Kidney (tissue), 13 donors: ENCODE measurements at regions not wholly inside any gene's neighbourhood (a gene's known extent, or its start where the extent isn't known, plus 50 kb on each side); places are given as distances from the start of the nearest gene placed in this dataset.

Source experiments
- DNase-seq, 5 donors: peaks; one replicate each; pipeline ENCODE4 v3.0.0-alpha.2; 2013 to 2020
- FAIRE-seq: peaks from 2 replicates; lab custom pipeline; 2012; peaks lifted over from hg19 to GRCh38; lab: Jason Lieb, UNC
- H3K27ac ChIP-seq, 2 donors: one replicate each; pipeline ENCODE4 v1.7.0; 2013; ENCODE audit warnings: low read depth in 2 of 2, low read length in 2 of 2, inconsistent platforms in 1 of 2
- H3K27me3 ChIP-seq: one replicate; pipeline ENCODE4 v1.7.1; 2013; ENCODE audit warnings: low read length, inconsistent platforms; ENCODE audit not compliant: control insufficient read depth, insufficient read depth
- H3K36me3 ChIP-seq, 3 donors: one replicate each; pipeline versions ENCODE4 v1.7.0 to v1.7.1; 2013; ENCODE audit warnings: low read length in 3 of 3, control low read depth in 1 of 3, inconsistent platforms in 1 of 3; ENCODE audit not compliant: insufficient read depth in 3 of 3, control insufficient read depth in 2 of 3
- H3K4me1 ChIP-seq, 3 donors: one replicate each; pipeline versions ENCODE4 v1.7.0 to v1.7.1; 2013; ENCODE audit warnings: low read length in 3 of 3, inconsistent platforms in 1 of 3, low read depth in 1 of 3; ENCODE audit not compliant: control insufficient read depth in 2 of 3, insufficient read depth in 2 of 3
- H3K4me3 ChIP-seq, 3 donors: one replicate each; pipeline versions ENCODE4 v1.7.0 to v1.8.1; 2013; ENCODE audit warnings: low read length in 3 of 3, control low read depth in 1 of 3, inconsistent platforms in 1 of 3
- H3K9ac ChIP-seq, 3 donors: one replicate each; pipeline versions ENCODE4 v1.7.0 to v1.7.1; 2013; ENCODE audit warnings: low read length in 3 of 3, control low read depth in 1 of 3, inconsistent platforms in 1 of 3
- H3K9me3 ChIP-seq, 3 donors: one replicate each; pipeline versions ENCODE4 v1.7.0 to v1.7.1; 2013; ENCODE audit warnings: low read length in 3 of 3, control low read depth in 1 of 3, inconsistent platforms in 1 of 3; ENCODE audit not compliant: control insufficient read depth in 2 of 3, insufficient read depth in 1 of 3
- CTCF ChIP-seq: IDR thresholded peaks from 3 replicates; pipeline ENCODE4 v1.5.1; 2012; ENCODE audit warnings: mild to moderate bottlenecking, moderate library complexity, borderline replicate concordance; ENCODE audit not compliant: insufficient read depth; ENCODE audit errors: extremely low read depth
- intact Hi-C: fragments of 100-400 bp; cut with DNase I; formaldehyde crosslinking; loops from one replicate; pipeline ENCODE4 v1.11.1; 2022
- donor health status: control.
- donor health status: control.
- donor health status: control.
- donor health status: control.
- donor health status: control.
- donor health status: DM: yes; HTN: yes; CAD: no.
- donor health status: Normal renal cell carcinoma (clear cell type).

GRCh38 chr2:185891403-185891802 is 152.8 kb downstream of the FSIP2 start:
- H3K4me1 ChIP-seq = no peaks in the 10 kb centered on the region
- no peaks in the 10 kb centered on the region for H3K36me3 ChIP-seq
- no peak overlapping the region for H3K9ac ChIP-seq
- FAIRE-seq (no peak), DNase-seq (no peak)
- no peak for TF ChIP-seq CTCF
- H3K27me3 ChIP-seq = no peaks in the 10 kb centered on the region
- intact Hi-C loops = no loop called here
- H3K27ac ChIP-seq = no peak overlapping the region
- H3K9me3 ChIP-seq = no peaks in the 10 kb centered on the region
- H3K4me3 ChIP-seq = no peak overlapping the region

- no peak for TF ChIP-seq CTCF
- no peak overlapping the region for H3K4me3 ChIP-seq
- no peak for FAIRE-seq
Measured at GRCh38 chr2:185891804-185892411, 153.3 kb downstream of the FSIP2 start.

GRCh38 chr2:185892484-185892883 is 153.9 kb downstream of the FSIP2 start:
- intact Hi-C loops = no loop called here
- no peak for FAIRE-seq

More at GRCh38 chr2:185891804-185892411, 153.3 kb downstream of the FSIP2 start:
- Histone ChIP-seq H3K4me1 (no peaks in the 10 kb centered on the region), H3K9me3 (no peaks in the 10 kb centered on the region), H3K36me3 (no peaks in the 10 kb centered on the region), H3K9ac (no peak overlapping the region), H3K27ac (no peak overlapping the region), H3K27me3 (no peaks in the 10 kb centered on the region)
- intact Hi-C loops = no loop called here
- no peak for DNase-seq

More at GRCh38 chr2:185892484-185892883, 153.9 kb downstream of the FSIP2 start:
- H3K4me1 ChIP-seq = no peaks in the 10 kb centered on the region
- H3K36me3 ChIP-seq = no peaks in the 10 kb centered on the region
- TF ChIP-seq CTCF = no peak
- H3K27ac ChIP-seq = no peak overlapping the region
- no peaks in the 10 kb centered on the region for H3K27me3 ChIP-seq
- no peak for DNase-seq
- no peaks in the 10 kb centered on the region for H3K9me3 ChIP-seq
- H3K9ac ChIP-seq = no peak overlapping the region
- no peak overlapping the region for H3K4me3 ChIP-seq
